NT2/D1 (cell line): ENCODE measurements at regions not wholly inside any gene's neighbourhood (a gene's known extent, or its start where the extent isn't known, plus 50 kb on each side); places are given as distances from the start of the nearest gene placed in this dataset.
"Not testable (repeated sequence)": the region's sequence is repeated elsewhere in the genome, so short reads cannot be mapped to it uniquely, and the experiment has no call there.

Experiments
- YY1 ChIP-seq: IDR thresholded peaks from 2 replicates; pipeline ENCODE4 v1.6.1; 2011; ENCODE audit not compliant: insufficient read length, insufficient read depth
- ZNF274 ChIP-seq: IDR thresholded peaks from 2 replicates; pipeline ENCODE4 v1.6.1; 2011; ENCODE audit warnings: mild to moderate bottlenecking, low read depth, low read length

GRCh38 chr22:27324908-27325307 lies 476.6 kb downstream of the MN1 start:
- TF ChIP-seq ZNF274, YY1: not testable (repeated sequence)
